ENCODE measurements at regions not wholly inside any gene's neighbourhood (a gene's known extent, or its start where the extent isn't known, plus 50 kb on each side); places are given as distances from the start of the nearest gene placed in this dataset.

- TF ChIP-seq, protein P1, sequence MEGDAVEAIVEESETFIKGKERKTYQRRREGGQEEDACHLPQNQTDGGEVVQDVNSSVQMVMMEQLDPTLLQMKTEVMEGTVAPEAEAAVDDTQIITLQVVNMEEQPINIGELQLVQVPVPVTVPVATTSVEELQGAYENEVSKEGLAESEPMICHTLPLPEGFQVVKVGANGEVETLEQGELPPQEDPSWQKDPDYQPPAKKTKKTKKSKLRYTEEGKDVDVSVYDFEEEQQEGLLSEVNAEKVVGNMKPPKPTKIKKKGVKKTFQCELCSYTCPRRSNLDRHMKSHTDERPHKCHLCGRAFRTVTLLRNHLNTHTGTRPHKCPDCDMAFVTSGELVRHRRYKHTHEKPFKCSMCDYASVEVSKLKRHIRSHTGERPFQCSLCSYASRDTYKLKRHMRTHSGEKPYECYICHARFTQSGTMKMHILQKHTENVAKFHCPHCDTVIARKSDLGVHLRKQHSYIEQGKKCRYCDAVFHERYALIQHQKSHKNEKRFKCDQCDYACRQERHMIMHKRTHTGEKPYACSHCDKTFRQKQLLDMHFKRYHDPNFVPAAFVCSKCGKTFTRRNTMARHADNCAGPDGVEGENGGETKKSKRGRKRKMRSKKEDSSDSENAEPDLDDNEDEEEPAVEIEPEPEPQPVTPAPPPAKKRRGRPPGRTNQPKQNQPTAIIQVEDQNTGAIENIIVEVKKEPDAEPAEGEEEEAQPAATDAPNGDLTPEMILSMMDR (conservative IDR thresholded peaks at IDR 0.05; ENCODE audit: low read depth in 2 of 2): no peak
- TF ChIP-seq EZH2phosphoT487 (IDR thresholded peaks at IDR 0.05; ENCODE audit: unreplicated experiment) (no peak), ZNF331 (CRISPR knock-in tag; IDR thresholded peaks at IDR 0.05; ENCODE audit: low read depth) (no peak), POLR2AphosphoS5 (IDR thresholded peaks at IDR 0.05; ENCODE audit: low read depth) (no peak)
Observed at GRCh38 chr10:130516141-130516735, 380.0 kb downstream of the GLRX3 start.

Data from GM23338 (cell line).